HuH-7.5 (cell line): ENCODE measurements at regions not wholly inside any gene's neighbourhood (a gene's known extent, or its start where the extent isn't known, plus 50 kb on each side); places are given as distances from the start of the nearest gene placed in this dataset.
"Not testable (repeated sequence)": the region's sequence is repeated elsewhere in the genome, so short reads cannot be mapped to it uniquely, and the experiment has no call there.

ENCODE experiments used
- DNase-seq: peaks from one replicate; pipeline ENCODE4 v3.0.0; 2011; ENCODE audit warnings: low spot score

DNA sequence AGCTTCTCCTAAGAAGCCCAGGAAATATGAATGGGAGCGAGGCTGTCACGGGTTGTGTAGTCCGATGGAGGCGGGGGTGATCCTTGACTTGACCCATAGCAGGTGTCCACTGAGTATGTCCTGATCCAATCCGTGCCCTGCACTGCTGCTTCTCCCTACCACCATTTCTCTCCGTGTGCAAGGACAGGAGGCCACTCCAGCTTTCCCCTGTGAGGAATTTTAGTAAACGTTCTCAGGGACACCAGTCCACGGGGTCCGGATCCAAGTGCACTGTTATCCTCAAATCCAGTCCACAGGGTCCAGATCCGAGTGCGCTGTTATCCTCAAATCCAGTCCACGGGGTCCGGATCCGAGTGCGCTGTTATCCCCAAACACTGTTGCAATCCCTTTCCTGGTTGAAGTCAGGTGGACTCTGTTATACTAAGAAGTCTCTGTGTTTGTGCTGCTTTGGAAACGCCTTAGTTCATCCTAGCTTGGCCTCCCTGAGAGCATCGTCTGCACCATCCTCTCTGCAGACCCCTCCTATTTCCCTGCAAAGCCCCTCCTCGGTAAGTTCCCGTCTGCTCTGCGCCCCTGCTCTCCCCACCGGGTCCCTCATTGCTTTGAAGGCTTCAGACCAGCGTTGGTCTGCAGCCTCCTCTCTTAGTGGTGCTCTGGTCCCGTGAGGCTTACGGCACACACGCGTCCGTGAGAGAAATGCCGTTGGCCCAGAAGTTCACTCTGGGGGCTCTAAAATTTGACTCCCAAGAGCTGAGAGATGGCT is 303.5 kb downstream of the TEX29 start:
- no peak for DNase-seq

DNA sequence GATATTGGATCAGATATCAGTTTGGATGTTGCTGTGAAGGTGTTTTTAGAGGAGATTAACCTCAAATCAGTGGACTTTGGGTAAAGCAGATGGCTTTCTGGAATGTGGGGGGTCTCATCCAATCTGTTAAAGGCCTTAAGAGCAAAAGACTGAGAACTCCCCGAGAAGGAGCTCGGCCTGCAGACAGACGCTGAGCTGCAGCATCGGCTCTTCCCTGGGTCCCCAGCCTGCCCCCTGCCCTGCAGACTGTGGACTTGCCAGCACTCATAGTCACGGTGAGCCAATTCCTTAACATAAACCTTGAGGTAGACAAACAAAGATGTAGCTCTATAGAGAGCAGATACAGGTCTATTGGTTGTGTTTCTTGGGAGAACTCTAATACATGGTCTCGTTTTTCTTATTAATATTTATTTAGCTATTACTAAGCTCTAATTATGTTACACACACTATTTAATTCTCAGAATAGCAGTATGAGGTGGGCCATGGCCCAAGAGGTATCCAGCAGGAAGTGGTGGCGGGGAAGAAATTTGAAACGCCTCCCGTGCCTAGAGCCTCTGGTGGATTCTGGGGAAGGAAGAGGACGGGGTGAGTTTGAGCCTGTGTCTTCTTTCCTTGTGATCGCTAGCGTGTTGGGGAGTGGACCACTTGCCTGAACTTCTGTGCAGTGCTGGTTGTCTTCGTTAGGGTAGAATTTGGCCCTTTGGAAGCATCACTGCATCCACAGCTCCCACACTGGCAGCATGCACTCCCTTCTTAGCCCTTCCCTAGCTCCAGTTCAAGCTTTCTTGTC is 305.3 kb downstream of the TEX29 start:
- DNase-seq = no peak

DNA sequence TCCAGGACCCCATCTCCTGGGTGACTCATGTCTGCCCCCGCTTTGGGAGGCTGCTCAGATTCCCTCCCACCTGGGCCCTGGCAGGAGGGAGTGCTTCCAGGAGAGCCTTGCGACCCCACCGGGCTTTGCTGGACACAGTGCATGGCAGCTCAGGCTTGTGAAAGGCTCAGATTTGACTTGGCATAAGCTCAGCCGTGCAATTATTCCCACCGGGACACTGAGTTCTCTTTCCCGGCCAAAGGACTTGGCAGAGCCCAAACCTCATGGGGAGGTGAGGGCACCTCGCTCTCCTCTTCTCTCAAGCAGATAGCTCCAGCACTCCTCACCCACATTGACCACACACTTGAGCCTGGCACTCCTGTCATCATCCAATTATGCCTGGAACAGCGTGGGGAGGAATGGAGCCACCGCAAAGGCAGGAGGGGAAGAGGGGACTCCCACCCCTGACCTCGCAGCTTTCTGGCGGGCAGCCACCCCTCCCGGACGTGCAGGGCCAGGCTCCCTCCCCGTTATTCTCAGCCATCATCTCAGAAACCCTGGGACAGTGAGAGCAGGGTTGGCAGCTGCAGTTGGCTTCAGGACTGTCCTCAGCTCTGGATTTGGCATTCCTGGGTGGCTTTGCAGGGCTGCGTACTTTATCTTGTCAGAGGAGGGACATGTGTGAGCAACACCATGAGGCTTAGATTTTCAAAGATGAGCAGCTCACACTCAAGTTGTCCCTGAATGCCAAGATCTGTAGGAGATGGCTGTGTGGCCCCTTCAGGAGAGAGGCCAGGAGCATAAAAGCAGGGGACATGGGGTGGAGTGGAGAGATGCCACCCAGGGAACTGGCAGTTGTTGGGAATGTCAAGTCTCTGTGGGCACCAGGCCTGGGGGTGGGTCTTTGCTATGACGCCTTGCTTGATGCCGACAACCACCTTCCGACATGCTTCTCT is 306.2 kb downstream of the TEX29 start:
- DNase-seq = no peak

DNA sequence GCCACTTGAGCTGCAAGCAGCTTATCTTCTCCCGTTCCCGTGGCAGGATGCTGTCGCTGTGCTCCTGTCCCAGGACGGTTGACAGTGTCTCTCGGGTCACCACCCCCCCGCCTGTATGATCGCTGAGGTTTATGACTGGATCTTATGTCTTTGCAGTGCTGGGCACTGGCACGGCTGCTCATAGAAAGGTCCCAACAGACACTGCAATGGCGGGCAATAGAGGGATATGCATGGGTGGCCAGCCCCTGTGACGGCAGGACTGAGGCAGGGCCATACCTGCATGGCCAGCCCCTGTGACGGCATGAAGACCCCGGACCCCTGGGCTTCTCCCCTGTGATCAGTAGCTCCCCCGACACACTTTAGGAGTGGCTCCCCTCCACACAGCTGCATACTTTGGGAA is 307.2 kb downstream of the TEX29 start:
- DNase-seq = no peak

DNA sequence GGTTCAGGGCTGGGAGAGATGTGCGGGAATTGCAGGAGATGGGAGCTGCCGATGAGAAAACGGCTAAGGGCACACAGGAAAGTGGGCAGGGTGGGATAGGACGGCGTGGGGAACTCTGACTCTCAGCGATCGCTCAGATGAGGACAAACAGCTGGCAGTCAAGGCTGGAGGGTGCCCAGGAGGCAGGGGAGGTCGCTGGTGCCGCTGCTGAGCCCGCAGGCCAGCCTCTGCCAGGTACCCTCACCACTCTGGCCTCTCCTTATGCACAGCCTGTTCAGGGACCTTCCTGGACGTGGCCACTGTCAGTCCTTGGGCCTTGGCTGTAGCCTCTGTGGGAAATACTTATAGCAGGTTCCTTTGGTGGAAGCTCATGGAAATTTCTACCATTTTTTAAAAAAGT is 308.6 kb downstream of the TEX29 start:
- DNase-seq = no peak

DNA sequence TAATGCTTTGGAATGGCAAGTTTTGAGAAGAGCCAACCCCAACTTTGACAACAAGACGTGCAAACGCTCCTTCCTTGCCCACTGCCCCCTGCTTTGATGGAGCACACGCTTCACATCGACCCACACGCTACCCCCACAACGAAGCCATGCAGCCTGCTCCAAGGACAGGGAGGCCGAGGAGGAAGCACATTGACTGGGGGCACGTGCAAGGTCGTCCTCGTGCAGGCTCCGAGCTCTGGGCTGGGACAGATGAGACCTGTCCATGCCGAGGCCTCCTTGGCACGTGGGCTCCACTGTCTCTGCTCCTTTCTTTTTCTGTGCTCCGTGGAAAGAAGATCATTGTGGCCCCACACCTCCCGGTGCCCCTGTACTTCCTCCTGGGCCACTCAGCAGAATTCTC is 309.0 kb downstream of the TEX29 start:
- no peak for DNase-seq

DNA sequence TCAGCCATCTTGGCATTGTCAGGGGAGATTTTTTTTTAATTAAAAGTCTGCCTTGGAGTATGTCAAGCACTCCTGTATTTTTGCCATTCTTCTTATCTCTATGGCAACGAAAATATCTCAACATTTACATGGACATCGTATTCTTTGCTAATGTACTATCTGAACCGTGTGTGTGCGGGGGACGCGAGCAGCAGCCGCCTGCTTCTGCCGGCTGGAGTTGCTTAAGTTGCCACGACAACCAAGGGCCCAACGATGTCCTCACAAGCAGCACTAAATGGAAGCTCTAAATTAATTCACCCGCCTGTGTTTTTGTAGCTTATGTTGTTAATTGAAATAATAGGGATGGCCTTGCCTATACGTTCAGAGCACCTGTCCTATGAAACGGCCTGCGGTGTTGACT is 309.5 kb downstream of the TEX29 start:
- DNase-seq = no peak

DNA sequence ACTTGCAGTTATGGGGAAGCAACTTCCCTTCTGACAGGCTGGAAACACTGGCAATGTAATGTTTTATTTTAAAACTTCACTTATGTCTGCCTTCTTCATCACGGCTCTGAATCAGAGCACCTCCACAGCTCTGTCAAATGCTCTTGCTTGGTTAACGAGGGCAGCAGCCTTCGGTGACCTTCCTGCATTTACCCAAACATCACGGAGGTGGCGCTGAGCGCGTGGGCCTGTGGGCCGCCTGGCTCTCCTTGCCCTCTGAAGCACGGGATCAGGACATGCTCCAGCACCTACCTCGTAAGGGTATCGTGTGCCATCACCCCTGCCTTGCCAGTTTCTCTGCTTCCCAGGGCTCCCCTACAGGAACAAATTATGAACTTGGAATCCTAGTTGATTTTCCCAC is 310.0 kb downstream of the TEX29 start:
- DNase-seq = no peak

DNA sequence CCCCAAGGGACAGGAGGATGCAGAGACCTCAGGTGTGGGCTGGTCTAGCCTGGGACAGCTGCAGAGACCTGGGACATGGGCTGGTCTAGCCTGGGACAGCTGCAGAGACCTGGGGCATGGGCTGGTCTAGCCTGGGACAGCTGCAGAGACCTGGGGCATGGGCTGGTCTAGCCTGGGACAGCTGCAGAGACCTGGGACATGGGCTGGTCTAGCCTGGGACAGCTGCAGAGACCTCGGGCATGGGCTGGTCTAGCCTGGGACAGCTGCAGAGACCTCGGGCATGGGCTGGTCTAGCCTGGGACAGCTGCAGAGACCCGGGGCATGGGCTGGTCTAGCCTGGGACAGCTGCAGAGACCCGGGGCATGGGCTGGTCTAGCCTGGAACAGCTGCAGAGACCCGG is 310.8 kb downstream of the TEX29 start:
- not testable (repeated sequence) for DNase-seq

DNA sequence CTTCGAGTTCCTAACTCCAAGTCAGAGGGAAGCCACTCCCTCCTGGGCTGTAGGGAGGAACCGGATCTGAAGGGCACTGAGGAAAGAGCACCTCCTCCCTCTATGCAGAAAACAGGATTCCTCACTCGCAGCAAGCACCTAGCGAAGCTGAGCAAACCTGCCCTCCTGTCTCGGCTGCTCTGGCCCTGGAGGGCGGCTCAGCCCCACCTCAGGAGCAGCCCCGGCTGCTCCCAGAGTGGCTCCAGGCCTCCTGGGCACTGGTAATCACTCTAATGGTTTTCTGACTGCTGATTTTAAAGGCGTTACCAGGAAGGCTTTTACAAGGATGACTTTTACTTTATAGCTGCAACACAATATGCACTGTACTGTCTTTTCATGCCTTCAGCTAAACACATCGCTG is 312.5 kb downstream of the TEX29 start:
- DNase-seq = no peak

DNA sequence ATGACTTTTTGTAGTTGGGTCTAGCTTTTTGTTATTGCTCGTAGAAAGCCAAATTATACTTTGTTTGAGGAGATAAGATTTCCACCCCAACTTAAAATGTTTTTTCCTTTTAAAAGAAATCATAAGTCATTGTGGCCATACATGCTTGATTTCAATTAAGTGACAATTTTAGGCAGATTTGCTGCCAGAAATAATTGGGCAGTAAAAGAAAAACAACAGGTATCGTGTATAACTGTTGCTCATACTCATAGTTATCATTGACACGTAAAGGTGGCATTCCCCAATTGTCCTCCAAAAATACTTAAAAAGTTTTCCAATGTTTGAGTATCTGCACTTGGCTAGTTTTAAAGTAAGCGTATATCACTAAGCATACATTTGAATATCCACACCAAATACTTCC is 313.0 kb downstream of the TEX29 start:
- DNase-seq = no peak

DNA sequence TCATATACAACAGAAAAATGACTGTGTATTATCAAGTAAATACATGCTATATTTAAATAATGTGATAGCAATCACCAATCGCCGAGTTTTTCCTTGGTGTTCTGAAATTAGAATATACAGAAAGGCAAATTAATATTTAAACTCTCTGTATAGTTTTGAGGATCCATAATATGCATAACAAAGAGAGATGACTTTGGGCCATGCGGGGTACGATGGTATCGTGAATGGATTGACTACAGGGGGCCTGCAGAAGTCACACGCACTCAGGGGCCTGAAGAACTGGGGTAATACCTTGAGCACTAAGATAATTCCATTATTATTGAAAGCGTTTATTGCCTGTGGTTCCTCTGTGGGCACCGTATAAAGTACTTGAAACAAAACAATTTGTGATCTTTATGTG is 314.0 kb downstream of the TEX29 start:
- DNase-seq = no peak

DNA sequence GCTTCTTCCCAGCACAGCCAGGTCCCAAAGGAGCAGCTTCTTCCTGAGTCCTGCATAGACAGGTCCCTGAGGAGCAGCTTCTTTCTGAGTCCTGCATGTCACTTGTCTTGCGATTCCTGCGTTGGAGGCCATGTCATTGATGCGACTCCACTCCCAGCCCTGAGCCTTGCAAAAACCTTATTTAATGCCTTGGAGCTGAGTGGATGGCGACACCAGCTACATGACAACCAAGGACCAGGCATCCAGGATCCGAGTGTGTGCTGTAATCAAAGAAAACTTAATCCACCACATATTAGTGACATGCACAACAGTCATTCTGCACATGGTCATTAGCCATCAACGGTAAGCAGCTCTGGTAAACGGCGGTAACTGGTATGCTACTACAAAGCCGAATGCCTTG is 315.8 kb downstream of the TEX29 start:
- no peak for DNase-seq

DNA sequence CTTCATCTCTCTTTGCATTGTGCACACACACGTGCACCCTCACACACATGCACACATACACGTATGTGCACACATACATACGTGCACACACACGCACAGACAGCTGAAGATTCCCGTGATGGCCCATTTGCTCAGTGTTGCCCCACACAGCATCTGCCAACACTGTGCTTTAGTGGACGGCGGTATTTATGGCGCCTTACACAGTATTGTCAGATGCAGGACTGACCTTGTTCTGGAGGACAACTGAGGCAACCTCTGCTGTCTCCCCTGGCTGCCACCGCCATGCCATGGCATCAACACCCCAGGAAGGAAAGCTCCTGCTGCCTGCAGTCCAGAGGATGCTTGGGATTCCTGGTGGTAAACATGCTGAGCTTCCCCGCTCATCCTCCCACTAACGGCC is 316.4 kb downstream of the TEX29 start:
- no peak for DNase-seq

DNA sequence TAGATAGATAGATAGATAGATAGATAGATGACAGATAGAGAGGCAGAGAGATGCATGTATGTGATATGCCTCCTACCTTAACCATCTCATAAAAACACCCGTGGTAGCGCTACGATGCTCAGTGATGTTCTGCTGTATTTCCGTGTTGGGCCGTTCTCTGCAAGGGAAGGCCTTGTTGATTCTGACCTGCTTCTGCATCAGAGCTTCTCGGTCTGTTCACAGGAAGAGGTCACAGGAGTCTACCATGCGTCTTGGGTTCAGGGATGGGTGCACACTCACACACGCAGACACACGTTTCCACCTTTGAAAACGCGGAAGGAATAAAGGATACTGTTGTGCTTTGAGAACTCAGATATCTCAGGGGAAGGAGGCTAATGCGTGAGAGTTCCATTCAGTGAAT is 316.9 kb downstream of the TEX29 start:
- no peak for DNase-seq

DNA sequence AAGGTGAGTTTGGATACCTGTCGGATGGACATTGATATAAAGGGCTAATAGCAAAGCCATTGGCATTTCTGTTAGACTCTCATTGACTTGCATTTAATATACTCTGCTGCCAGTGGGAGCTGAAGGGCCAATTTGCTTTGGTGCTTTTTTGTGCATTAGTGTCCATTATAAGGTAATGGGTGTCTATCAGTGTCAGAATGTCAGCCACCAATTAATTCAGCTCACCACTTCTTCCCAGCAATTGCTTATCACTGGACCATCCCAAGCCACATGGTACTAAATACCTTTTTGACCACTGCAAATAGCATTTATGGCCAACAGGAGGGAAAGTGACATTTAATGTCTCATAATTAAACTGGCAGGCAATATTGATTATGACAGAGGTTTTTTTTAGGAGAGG is 317.8 kb downstream of the TEX29 start:
- no peak for DNase-seq

DNA sequence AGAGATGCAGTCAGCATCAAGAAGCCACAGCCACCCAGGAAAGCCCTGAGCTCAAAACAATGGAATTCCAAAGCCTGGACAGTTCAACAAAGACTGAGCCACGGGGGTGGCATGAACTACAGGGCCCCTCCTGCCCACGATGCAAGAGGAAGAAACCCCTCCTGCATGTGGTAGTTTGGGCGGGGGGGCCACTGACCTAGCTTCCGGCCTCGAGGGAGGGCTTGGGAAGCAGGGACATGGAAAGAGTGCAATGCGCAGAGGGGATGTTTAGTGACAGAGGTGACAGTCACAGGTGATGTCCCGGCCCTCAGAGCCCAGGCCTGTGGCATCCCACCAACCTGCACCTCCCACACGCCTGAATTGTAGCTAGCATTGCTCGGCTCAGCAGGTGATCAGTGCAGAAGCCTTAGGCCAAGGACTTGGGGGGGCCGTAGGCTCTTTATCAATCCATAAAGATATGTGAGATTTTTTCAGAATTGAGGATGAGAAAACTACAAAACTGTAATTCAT is 318.8 kb downstream of the TEX29 start:
- DNase-seq = no peak

DNA sequence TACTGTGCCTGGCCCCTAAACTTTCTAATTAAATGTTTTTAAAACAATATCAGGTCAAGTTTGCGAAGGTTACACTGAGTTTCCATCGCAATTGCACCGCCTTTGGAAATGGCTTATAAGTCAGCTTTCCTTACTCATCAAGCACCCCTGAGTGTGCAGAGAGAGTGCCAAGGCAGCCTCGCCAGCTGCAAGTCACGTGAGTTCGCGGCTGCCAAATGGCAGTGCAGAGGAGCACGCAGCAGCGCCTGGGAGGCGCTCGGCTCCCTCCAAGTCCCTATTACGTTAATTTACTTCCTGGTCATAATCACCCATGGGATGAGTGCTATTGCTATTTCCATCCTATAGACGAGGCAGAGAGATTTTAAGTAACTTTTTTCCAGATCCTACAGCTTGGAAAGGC is 319.6 kb downstream of the TEX29 start:
- no peak for DNase-seq

DNA sequence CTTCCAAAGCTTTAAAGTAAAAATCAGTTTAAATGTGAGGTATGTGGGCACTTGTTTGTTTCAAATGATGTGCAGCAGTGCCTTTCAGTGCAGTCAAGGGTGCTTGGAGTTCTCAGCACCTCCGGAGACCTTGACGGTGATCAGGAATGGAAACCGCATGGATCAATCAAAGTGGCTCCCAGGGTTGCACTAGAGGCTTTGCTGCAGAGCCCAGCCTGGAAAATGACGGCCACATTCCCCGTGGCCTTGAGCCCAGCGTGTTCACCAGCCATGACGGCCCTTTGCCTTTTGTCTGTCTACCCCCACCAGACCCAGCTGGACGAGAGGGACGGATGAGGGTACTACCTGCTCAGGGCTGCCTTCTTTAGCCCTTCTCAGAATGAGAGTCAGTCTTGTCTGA is 320.0 kb downstream of the TEX29 start:
- no peak for DNase-seq

DNA sequence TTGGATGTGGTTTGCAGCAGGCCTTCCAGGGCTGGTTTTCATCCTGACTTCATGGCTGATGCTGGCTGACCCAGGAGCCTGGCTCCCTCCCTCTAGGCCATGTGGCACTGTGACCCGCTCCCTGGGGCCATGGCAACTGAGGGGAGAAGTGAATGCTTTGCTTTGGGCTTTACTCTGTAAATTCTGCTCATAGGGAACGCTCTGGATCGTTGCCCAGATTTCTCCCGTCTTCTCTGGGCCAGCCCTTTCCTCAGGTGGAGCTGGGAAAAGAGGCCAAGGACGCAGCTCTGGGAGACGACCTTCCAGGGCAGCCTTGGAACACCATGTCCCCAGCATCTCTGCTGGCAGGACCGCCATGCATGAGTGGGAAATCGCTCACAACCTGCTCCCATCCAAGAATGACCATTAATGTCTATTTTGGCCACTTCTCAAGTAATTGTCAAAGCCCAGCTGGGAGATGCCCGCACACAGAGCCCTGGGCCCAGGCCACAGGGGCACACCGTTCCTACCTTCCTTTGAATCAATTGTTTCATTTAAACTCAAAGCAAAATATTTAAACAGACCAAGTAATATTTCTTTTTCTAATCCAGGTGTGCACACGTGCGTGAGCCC is 321.8 kb downstream of the TEX29 start:
- DNase-seq = no peak

DNA sequence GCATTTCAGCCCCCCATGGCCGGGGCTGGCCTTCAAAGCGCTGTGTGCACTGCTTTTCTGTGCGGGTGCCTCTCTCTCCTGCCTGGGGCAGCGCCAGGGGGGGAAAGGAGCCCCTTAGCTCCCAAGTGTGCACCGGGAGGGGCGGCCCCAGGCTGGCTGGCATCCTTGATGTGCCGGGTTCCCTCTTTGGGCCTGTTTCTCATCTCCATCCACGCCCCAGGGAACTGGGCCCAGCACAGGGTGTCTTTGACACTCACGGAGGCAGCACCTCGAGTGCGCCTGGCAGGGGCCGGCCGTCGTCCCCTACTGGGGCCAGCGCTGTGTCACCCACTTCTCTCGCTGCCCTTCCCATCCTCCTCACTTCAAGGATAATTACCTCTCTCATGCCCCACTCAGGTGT is 324.3 kb downstream of the TEX29 start:
- DNase-seq = no peak

DNA sequence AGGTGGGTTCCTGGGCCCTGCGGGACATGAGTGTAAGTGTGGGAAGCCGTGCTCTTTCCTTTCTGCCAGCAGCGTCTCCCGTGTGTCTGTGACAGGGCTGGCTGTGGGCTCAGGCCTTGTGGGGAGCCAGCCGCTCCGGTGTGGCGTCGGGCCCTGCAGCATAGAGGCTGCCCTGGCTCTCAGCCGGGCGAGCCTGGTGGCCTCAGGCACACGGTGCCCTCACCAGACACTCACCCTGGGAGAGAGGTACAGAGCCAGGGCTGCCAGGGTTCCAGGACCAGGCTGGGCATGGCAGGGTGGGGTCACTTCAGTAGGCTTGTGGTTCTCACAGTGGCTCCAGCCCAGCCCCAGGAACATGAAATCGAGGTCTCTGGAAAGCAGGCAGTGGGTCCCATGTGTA is 324.8 kb downstream of the TEX29 start:
- DNase-seq = no peak
